ENCODE measurements at regions not wholly inside any gene's neighbourhood (a gene's known extent, or its start where the extent isn't known, plus 50 kb on each side); places are given as distances from the start of the nearest gene placed in this dataset.
"Not testable (repeated sequence)": the region's sequence is repeated elsewhere in the genome, so short reads cannot be mapped to it uniquely, and the experiment has no call there.

- DNase-seq: no peak
These were observed 292.7 kb downstream of the EDEM1 start for GRCh38 chr3:5480190-5480589.

DNA sequence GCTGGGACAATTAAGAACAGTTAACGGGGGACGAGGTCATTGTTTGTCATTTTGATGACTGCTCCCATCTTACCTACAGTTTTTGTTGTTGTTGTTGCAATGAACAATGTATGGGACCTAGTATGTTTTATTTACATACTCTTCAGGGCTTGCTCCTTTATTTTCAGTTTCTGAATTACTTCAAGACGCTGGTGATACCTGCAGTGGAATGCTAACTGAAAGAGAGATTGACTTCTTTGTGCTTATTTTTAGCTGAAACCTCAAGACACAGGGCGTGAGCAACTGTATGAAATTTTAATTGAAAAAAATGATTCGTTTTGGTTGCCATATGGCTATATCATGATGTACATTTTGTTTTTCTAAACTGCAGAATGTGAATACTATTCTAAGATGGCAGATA is 297.9 kb downstream of the EDEM1 start:
- DNase-seq: no peak

GRCh38 chr3:5488771-5489170 is 301.3 kb downstream of the EDEM1 start:
- no peak for DNase-seq

DNA sequence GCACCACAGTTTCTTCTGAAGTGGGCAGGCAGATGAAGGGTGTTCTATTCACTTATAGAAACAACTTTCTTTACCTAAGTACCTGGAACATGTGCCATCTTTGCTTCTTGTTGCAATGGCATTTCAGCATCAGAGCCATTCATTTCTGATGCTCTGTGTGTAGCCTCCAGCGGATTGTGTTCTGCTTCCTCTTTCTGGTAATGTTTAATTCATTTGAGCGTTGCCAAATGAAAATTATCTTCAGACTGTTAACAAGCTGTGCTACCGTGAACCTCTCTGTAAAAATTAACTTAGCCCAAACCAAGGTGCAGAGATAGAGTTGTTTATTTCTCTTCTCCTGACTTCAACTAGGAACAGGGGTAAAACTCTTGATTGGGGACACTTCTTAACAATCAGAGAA is 302.0 kb downstream of the EDEM1 start:
- DNase-seq: no peak

- DNase-seq: no peak
These were observed 307.5 kb downstream of the EDEM1 start for GRCh38 chr3:5494905-5495519.

DNA sequence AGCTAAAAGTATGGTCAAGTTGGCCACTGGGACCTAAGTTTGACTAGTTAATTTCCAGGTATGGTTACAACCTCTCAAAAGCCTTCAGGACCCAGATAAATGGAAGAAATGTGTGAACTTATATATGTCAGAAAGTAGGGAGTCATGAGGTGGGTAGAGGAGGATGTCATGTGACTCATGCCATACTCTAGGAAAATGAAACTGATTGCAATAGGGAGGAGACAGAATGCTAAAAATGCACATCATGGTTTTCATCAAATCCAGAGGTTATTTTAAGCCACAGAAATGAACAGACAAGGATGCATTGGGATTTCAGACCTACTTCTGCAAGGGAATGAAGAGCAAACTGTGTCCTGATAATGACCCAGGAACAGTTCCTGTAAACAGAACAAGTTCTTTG is 310.0 kb downstream of the EDEM1 start:
- no peak for DNase-seq

GRCh38 chr3:5498981-5499380 is 311.5 kb downstream of the EDEM1 start:
- DNase-seq: no peak

DNA sequence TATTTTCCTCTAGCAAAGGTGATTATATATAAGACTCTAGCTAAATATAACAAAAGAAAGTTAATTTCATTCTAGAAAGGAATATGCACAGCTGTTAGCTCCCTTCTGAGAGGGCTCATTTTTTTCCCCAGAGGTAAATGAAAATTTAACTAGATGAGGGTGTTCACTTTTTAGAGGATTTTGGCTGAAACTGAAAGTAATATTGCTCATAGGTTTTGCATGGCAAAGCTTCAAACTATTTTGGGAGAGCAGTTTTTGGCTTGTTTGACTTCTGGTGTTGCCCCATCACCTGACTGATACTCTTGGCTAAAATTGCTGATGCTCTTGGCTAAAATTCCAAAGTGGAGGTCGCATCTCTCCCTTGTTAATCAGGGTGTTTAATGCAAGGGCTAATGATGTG is 311.9 kb downstream of the EDEM1 start:
- no peak for DNase-seq

DNA sequence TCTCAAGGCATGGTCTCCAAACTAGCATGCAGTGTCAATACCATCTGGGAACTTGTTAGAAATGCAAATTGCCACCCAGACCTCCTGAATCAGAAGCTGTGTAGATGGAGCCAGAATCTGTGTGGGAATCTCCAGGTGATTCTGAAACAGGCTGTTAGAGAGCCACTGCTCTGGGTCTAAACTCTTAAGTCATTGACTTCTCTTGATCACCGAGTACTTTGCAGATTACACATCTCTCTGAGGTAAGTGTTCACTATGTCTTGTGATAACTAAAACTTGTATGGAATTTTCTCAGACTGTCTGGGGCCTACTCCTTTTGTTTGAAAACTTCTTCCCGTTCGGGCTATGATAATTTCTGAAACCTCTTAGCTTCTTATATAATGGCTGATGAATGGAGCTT is 315.6 kb downstream of the EDEM1 start:
- no peak for DNase-seq

- DNase-seq: no peak
These were observed 316.6 kb downstream of the EDEM1 start for GRCh38 chr3:5504135-5504534.

GRCh38 chr3:5505163-5505562 is 317.7 kb downstream of the EDEM1 start:
- no peak for DNase-seq

- DNase-seq: no peak
These were observed 318.5 kb downstream of the EDEM1 start for GRCh38 chr3:5505997-5506396.

DNA sequence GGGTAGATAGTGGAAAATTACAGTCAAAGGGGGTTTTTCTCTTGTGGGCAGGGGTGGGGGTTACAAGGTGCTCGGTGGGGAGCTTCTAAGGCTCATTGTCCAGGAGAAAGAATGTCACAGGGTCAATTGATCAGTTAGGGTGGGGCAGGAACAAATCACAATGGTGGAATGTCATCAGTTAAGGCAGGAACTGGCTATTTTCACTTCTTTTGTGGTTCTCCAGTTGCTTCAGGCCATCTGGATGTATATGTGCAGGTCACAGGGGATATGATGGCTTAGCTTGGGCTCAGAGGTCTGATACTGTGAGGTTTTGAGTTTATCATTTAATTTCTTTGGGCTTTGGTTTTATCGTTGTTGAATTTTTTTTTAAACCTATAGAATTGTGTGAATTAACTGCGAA is 321.4 kb downstream of the EDEM1 start:
- DNase-seq: not testable (repeated sequence)

DNA sequence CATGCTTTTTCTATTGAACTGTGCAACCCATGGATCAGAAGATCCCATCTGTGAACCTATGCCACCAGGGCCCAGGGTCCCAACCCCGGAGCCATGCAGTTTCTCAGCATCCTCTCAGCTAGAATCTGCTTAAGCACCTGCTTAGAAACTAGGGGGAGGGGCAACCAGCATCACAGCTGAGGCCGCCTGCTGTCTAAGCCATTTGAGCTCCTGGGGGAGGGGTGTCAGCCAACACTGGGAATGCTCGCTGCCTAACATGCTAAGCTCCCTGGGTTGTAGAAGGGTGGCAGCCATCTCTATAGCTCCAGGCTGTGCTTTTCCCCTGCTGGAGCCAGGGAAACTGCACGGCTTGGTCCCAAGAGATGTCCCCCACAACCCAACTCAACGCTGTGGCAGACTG is 322.8 kb downstream of the EDEM1 start:
- no peak for DNase-seq

DNA sequence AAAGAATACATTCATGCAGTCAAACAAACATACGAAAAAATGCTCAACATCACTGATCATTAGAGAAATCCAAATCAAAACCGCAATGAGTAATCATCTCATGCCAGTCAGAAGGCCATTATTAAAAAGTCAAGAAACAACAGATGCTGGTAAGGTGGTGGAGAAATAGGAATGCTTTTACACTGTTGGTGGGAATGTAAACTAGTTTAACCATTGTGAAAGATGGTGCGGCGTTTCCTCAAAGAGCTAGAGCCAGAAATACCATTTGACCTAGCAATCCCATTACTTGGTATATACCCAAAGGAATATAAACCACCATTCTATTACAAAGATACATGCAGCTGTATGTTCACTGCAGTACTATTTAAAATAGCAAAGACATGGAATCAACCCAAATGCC is 330.4 kb downstream of the EDEM1 start:
- no peak for DNase-seq

- DNase-seq: no peak
These were observed 332.7 kb downstream of the EDEM1 start for GRCh38 chr3:5520237-5520636.

- DNase-seq: no peak
These were observed 335.6 kb downstream of the EDEM1 start for GRCh38 chr3:5523125-5523524.

GRCh38 chr3:5531039-5531438 is 343.5 kb downstream of the EDEM1 start:
- no peak for DNase-seq

DNA sequence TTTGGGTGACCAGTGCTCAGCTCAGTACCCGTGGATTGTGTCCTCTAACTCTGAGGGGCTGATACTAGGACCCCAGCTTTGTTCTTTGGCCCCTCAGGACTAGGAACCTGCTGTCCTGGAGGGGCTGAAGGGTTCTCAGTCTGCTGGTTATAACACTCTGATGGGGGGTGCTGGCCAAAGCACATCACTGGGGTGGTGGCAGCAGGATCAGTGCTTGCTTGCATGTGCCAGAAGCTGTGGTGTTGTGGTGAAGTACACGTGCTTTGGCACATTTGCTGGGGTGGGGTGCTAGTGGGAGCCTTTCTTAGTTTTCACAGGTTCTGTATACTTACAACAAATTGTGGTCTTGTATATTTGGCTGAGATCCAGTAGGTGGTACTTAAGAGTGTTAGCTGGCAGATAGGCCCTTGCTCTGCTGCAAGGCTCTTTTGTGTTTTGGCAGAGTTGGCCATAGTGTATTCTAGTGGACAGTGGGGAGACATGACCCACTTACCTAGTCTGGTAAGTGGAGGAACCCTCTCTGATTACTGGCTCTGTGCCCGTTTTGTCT is 344.3 kb downstream of the EDEM1 start:
- no peak for DNase-seq

GRCh38 chr3:5540532-5540931 is 353.0 kb downstream of the EDEM1 start:
- no peak for DNase-seq

DNA sequence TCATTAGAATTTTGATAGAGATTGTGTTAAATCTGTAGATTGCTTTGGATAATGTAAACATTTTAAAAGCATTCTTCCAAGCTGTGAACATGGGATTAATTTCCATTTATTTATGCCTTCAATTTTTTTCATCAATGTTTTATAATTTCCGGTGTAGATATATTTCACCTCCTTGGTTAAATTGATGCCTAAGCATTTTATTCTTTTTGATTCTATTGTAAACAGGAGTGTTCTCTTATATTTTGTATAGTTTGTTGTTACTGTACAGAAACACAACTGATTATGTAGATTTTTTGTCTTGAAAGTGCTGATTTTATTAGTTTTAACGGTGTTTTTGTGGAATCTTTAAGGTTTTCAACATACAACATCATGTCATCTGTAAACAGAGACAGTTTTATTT is 355.0 kb downstream of the EDEM1 start:
- DNase-seq: no peak

DNA sequence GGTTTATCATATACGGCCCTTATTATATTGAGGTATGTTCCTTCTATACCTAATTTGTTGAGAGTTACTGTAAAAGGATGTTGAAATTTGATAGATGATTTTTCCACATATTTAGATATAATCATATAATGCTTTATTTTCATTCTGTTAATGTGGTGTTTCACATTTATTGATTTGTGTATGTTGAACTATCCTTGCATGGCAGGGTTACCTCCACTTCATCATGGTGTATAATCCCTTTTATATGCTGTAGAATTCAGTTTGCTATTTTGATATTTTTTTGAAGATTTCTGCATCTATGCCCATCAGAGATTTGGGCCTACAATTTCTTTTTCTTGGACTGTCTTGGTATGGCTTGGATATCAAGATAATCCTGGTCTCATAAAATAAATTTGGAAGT is 355.5 kb downstream of the EDEM1 start:
- no peak for DNase-seq

DNA sequence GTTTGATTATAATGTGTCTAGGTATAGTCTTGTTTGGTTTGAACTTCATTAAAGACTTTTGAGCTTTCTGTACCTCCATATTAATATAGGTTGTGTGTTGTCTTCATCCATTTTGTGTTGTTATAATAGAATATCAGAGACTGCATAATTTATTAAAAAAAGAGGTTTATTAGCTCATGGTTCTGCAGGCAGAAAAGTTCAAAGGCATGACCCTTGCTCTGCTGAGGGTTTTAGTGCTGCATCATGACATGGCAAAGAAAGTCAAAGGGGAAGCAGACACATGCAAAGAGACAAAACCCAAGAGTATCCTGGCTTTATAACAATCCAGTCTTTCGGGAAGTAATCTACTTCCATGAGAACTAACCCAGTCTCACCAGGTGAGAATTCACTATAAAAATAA is 358.2 kb downstream of the EDEM1 start:
- DNase-seq: no peak

DNA sequence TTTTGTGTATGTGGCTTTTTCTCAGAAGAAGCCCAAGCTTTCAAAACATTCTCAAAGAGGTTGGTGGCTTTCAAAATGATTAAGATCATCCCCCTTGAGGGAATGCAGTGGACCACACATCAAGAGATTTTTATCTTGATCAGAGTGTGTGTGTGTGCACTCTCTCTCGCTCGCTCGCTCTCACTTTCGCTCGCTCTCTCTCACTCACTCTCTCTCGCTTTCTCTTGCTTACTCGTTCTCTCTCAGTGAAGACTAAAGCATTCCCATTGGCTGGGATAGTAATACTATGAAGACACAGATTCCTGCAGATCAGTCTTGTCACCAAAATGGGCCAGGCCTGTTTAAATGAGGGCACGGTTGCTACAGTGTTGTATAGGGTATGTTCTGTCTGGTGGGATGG is 365.7 kb downstream of the EDEM1 start:
- DNase-seq: no peak

DNA sequence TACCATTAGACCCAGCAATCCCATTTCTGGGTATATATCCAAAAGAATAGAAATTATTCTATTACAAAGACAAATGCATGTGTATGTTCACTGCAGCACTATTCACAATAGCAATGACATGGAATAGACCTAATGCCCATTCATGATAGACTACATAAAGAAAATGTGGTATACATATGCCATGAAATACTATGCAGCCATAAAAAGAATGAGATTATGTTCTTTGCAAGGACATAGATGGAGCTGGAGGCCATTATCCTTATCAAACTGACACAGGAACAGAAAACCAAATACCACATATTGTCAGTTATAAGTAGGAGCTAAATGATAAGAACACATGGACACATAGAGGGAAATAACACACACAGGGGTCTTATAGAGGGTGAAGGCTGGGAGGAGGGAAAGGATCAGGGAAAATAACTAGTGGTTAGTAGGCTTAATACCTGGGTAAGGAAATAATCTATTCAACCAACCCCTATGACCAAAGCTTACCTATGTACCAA is 366.8 kb downstream of the EDEM1 start:
- DNase-seq: no peak

Data from GOT3 (cell line).